Stomach (tissue), 4 donors: ENCODE measurements at regions not wholly inside any gene's neighbourhood (a gene's known extent, or its start where the extent isn't known, plus 50 kb on each side); places are given as distances from the start of the nearest gene placed in this dataset.

Experiments used
- EP300 ChIP-seq: sonication (generic); formaldehyde crosslinking; IDR thresholded peaks from one replicate; pipeline ENCODE4 v1.6.1; 2017; ENCODE audit warnings: antibody characterized with exemption
- TF ChIP-seq, protein P1 (sequence below), 7 experiments: fragments of 450-650 bp in 4 of 7; fragments of 200-600 bp in 3 of 7; sonication (generic) in 3 of 7; IDR thresholded peaks; one replicate each; pipeline ENCODE4 v1.5.1; 2016 to 2019; ENCODE audit warnings: antibody characterized with exemption in 7 of 7, control low read depth in 2 of 7, mild to moderate bottlenecking in 1 of 7

DNA sequence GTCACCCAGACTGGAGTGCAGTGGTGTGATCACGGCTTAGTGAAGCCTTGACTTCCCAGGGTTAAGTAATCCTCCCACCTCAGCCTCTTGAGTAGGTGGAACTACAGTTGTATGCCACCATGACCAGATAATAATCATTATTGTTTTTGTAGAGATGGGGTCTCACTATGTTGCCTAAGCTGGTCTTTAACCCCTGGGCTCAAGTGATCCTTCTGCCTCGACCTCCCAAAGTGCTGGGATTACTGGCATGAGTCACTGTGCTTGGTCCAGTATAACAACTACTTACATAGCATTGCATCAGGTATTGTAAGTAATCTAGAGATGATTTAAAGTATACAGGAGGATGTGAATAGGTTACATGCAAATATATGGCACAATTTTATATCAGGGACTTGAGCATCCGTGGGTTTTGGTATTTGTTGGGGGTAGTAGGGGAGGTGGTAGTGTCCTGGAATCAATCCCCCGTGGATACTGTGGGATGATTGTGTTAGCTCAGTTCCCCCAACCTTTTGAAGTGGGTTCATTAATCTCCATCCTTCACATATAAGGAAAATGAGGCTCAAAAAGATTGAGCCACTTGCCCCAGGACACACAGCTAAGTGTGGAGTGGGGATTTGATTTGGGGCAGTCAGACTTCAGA lies 61.4 kb upstream of the CNIH3 start:
- no peak for TF ChIP-seq EP300
- TF ChIP-seq, protein P1, sequence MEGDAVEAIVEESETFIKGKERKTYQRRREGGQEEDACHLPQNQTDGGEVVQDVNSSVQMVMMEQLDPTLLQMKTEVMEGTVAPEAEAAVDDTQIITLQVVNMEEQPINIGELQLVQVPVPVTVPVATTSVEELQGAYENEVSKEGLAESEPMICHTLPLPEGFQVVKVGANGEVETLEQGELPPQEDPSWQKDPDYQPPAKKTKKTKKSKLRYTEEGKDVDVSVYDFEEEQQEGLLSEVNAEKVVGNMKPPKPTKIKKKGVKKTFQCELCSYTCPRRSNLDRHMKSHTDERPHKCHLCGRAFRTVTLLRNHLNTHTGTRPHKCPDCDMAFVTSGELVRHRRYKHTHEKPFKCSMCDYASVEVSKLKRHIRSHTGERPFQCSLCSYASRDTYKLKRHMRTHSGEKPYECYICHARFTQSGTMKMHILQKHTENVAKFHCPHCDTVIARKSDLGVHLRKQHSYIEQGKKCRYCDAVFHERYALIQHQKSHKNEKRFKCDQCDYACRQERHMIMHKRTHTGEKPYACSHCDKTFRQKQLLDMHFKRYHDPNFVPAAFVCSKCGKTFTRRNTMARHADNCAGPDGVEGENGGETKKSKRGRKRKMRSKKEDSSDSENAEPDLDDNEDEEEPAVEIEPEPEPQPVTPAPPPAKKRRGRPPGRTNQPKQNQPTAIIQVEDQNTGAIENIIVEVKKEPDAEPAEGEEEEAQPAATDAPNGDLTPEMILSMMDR (IDR thresholded peaks at IDR 0.05): no peak
